H1 (cell line): ENCODE measurements at regions not wholly inside any gene's neighbourhood (a gene's known extent, or its start where the extent isn't known, plus 50 kb on each side); places are given as distances from the start of the nearest gene placed in this dataset.

ENCODE experiments used
- CTCF ChIA-PET: fragments of 300-600 bp; sonication (Branson Sonifier 250); formaldehyde crosslinking; loops from one replicate; lab custom pipeline; 2021; ENCODE audit not compliant: partially characterized antibody; lab: Charles Lee
- POLR2A ChIA-PET: fragments of 300-600 bp; sonication (Branson Sonifier 250); formaldehyde crosslinking; loops from one replicate; lab custom pipeline; 2021; ENCODE audit warnings: inconsistent platforms; ENCODE audit not compliant: partially characterized antibody; lab: Charles Lee
- DNase-seq, 2 experiments: peaks; one replicate each; pipeline versions ENCODE4 v3.0.0 to v3.0.0-alpha.2; 2010 to 2022; ENCODE audit warnings: low spot score in 2 of 2, low read depth in 1 of 2, mixed read lengths in 1 of 2
- FAIRE-seq: peaks from 2 replicates; lab custom pipeline; 2011; peaks lifted over from hg19 to GRCh38; lab: Jason Lieb, UNC
- H2AFZ ChIP-seq: 2 replicates; pipeline ENCODE4 v1.8.1; 2012; ENCODE audit warnings: low read length, inconsistent platforms
- H2AK5ac ChIP-seq: 2 replicates; pipeline ENCODE4 v1.6.1; 2013; ENCODE audit warnings: low read depth, low read length
- H2BK120ac ChIP-seq: replicated peaks from 2 replicates; pipeline ENCODE3; 2013; ENCODE audit warnings: low read depth, low read length, inconsistent platforms
- H2BK12ac ChIP-seq: 2 replicates; pipeline ENCODE4 v1.6.1; 2013; ENCODE audit warnings: low read depth, low read length
- H2BK15ac ChIP-seq: 2 replicates; pipeline ENCODE4 v1.6.1; 2013; ENCODE audit warnings: low read length
- H2BK20ac ChIP-seq: 2 replicates; pipeline ENCODE4 v1.6.1; 2013; ENCODE audit warnings: low read length
- H2BK5ac ChIP-seq: 2 replicates; pipeline ENCODE4 v1.6.1; 2013; ENCODE audit warnings: low read depth, low read length
- H3K14ac ChIP-seq: 2 replicates; pipeline ENCODE4 v1.6.1; 2013; ENCODE audit warnings: inconsistent platforms; ENCODE audit not compliant: insufficient read length
- H3K18ac ChIP-seq: 2 replicates; pipeline ENCODE4 v1.6.1; 2013; ENCODE audit warnings: low read length; ENCODE audit errors: extremely low read depth
- H3K23ac ChIP-seq: 2 replicates; pipeline ENCODE4 v1.6.1; 2013; ENCODE audit warnings: inconsistent platforms; ENCODE audit not compliant: insufficient read length
- H3K23me2 ChIP-seq: 2 replicates; pipeline ENCODE4 v1.6.1; 2013; ENCODE audit warnings: low read depth, low read length
- H3K27ac ChIP-seq: 2 replicates; pipeline ENCODE4 v1.6.1; 2011; ENCODE audit warnings: low read depth, low read length, inconsistent platforms
- H3K27me3 ChIP-seq, 4 experiments: replicated peaks in 1 of 4; 1 replicate in 1 of 4; 2 replicates in 3 of 4; pipeline versions ENCODE4 v1.6.1 to v1.8.1; 2011 to 2013; ENCODE audit warnings: low read length in 3 of 4, mild to moderate bottlenecking in 3 of 4, inconsistent platforms in 2 of 4, mixed read lengths in 2 of 4, moderate library complexity in 1 of 4; ENCODE audit not compliant: control insufficient read depth in 3 of 4, insufficient read depth in 3 of 4; ENCODE audit errors: extremely low read depth in 1 of 4
- H3K36me3 ChIP-seq, 4 experiments: 2 replicates each; pipeline versions ENCODE4 v1.6.1 to v1.8.1; 2011 to 2013; ENCODE audit warnings: mild to moderate bottlenecking in 4 of 4, low read length in 3 of 4, moderate library complexity in 2 of 4, control low read depth in 1 of 4, inconsistent platforms in 1 of 4; ENCODE audit not compliant: insufficient read depth in 4 of 4, control insufficient read depth in 2 of 4
- H3K4ac ChIP-seq: replicated peaks from 2 replicates; pipeline ENCODE3; 2013; ENCODE audit warnings: low read length, low read depth, mixed read lengths, inconsistent platforms; ENCODE audit not compliant: insufficient read length
- H3K4me1 ChIP-seq, 4 experiments: replicated peaks in 1 of 4; 1 replicate in 1 of 4; 2 replicates in 3 of 4; pipeline versions ENCODE4 v1.6.1 to v1.8.1; 2011 to 2013; ENCODE audit warnings: low read length in 3 of 4, inconsistent platforms in 2 of 4, mixed read lengths in 1 of 4; ENCODE audit not compliant: insufficient read depth in 4 of 4, control insufficient read depth in 3 of 4
- H3K4me2 ChIP-seq, 2 experiments: 2 replicates each; pipeline versions ENCODE4 v1.6.1 to v1.8.1; 2011 to 2013; ENCODE audit warnings: low read depth in 2 of 2, low read length in 2 of 2, control low read depth in 1 of 2, inconsistent platforms in 1 of 2, mild to moderate bottlenecking in 1 of 2; ENCODE audit not compliant: insufficient read depth in 1 of 2
- H3K4me3 ChIP-seq, 4 experiments: fragments of 200-600, 300-600 bp in 1 of 4; sonication (generic), shearing (Covaris generic), sonication (Bioruptor Twin) in 1 of 4; 2 replicates each; pipeline versions ENCODE4 v1.5.1 to v1.8.1; 2011 to 2016; ENCODE audit warnings: low read length in 4 of 4, low read depth in 3 of 4, control low read depth in 2 of 4, inconsistent platforms in 2 of 4, mild to moderate bottlenecking in 2 of 4, mixed read lengths in 1 of 4, moderate library complexity in 1 of 4; ENCODE audit not compliant: insufficient read depth in 2 of 4; ENCODE audit errors: extremely low read depth in 1 of 4
- H3K56ac ChIP-seq: replicated peaks from 2 replicates; pipeline ENCODE3; 2013; ENCODE audit warnings: low read depth, mild to moderate bottlenecking, mixed read lengths, low read length, inconsistent platforms; ENCODE audit not compliant: insufficient read length
- H3K79me1 ChIP-seq: 2 replicates; pipeline ENCODE4 v1.6.1; 2013; ENCODE audit warnings: low read depth, low read length, control low read depth
- H3K79me2 ChIP-seq, 2 experiments: 2 replicates each; pipeline versions ENCODE4 v1.6.1 to v1.8.1; 2012 to 2013; ENCODE audit warnings: low read length in 2 of 2, mild to moderate bottlenecking in 2 of 2, inconsistent platforms in 1 of 2; ENCODE audit not compliant: insufficient read depth in 2 of 2, control insufficient read depth in 1 of 2
- H3K9ac ChIP-seq, 4 experiments: replicated peaks in 1 of 4; 1 replicate in 1 of 4; 2 replicates in 3 of 4; pipeline versions ENCODE4 v1.6.1 to v1.8.1; 2011 to 2013; ENCODE audit warnings: low read depth in 3 of 4, low read length in 3 of 4, control low read depth in 2 of 4, mild to moderate bottlenecking in 2 of 4, moderate library complexity in 2 of 4, inconsistent platforms in 1 of 4; ENCODE audit errors: extremely low read depth in 1 of 4
- H3K9me3 ChIP-seq, 2 experiments: 2 replicates each; pipeline versions ENCODE4 v1.6.1 to v1.8.1; 2012 to 2013; ENCODE audit warnings: mild to moderate bottlenecking in 2 of 2, moderate library complexity in 2 of 2, control low read depth in 1 of 2, inconsistent platforms in 1 of 2, low read depth in 1 of 2, low read length in 1 of 2, mixed read lengths in 1 of 2; ENCODE audit not compliant: insufficient read depth in 2 of 2
- H4K20me1 ChIP-seq, 2 experiments: replicated peaks in 1 of 2; 2 replicates each; pipeline versions ENCODE3 to v1.8.1; 2011 to 2013; ENCODE audit warnings: inconsistent platforms in 2 of 2, low read length in 2 of 2, mild to moderate bottlenecking in 1 of 2; ENCODE audit not compliant: insufficient read depth in 2 of 2, control insufficient read depth in 1 of 2
- H4K5ac ChIP-seq: 2 replicates; pipeline ENCODE4 v1.6.1; 2013; ENCODE audit warnings: low read length, low read depth, mixed read lengths, inconsistent platforms; ENCODE audit not compliant: insufficient read length
- H4K8ac ChIP-seq: 2 replicates; pipeline ENCODE4 v1.8.0; 2013; ENCODE audit warnings: mild to moderate bottlenecking, moderate library complexity, low read length, inconsistent platforms; ENCODE audit not compliant: insufficient read depth; ENCODE audit errors: extremely low read depth
- H4K91ac ChIP-seq: replicated peaks from 2 replicates; pipeline ENCODE3; 2013; ENCODE audit warnings: low read length, mixed read lengths, inconsistent platforms; ENCODE audit not compliant: insufficient read length
- ATF2 ChIP-seq: IDR thresholded peaks from 2 replicates; pipeline ENCODE4 v1.6.1; 2012; ENCODE audit warnings: low read length, inconsistent platforms
- BCL11A ChIP-seq, 2 experiments: IDR thresholded peaks; one replicate each; pipeline ENCODE4 v1.6.1; 2011; ENCODE audit warnings: low read depth in 2 of 2, low read length in 2 of 2, mild to moderate bottlenecking in 2 of 2
- BRCA1 ChIP-seq: IDR thresholded peaks from 2 replicates; pipeline ENCODE4 v1.6.1; 2012; ENCODE audit warnings: low read depth, low read length, improper control_type of control experiment
- CBX8 ChIP-seq: fragments of 300-800, 300-1000 bp; sonication (generic); IDR thresholded peaks from 2 replicates; pipeline ENCODE4 v1.7.1; 2016; ENCODE audit warnings: low read depth, low read length, borderline replicate concordance
- EZH2 ChIP-seq: fragments of 200-600 bp; sonication (generic); IDR thresholded peaks from 2 replicates; pipeline ENCODE4 v1.7.1; 2012; ENCODE audit warnings: low read depth, mild to moderate bottlenecking, moderate library complexity, low read length, inconsistent platforms; ENCODE audit not compliant: severe bottlenecking
- MAX ChIP-seq: IDR thresholded peaks from 2 replicates; pipeline ENCODE4 v1.6.1; 2012; ENCODE audit warnings: inconsistent platforms
- POLR2A ChIP-seq, 2 experiments: IDR thresholded peaks; 1 replicate in 1 of 2; 2 replicates in 1 of 2; pipeline ENCODE4 v1.6.1; 2011; ENCODE audit warnings: low read depth in 2 of 2, low read length in 2 of 2, mild to moderate bottlenecking in 2 of 2; ENCODE audit errors: control extremely low read depth in 1 of 2
- SIRT6 ChIP-seq: IDR thresholded peaks from one replicate; pipeline ENCODE4 v1.7.1; 2012; ENCODE audit warnings: low read length, inconsistent platforms
- SRF ChIP-seq: IDR thresholded peaks from 2 replicates; pipeline ENCODE4 v1.6.1; 2011; ENCODE audit warnings: mild to moderate bottlenecking, low read depth, low read length, moderate library complexity
- TBP ChIP-seq: IDR thresholded peaks from 2 replicates; pipeline ENCODE4 v1.6.1; 2011; ENCODE audit warnings: low read depth, low read length, improper control_type of control experiment
- TCF12 ChIP-seq: IDR thresholded peaks from 2 replicates; pipeline ENCODE4 v1.6.1; 2011; ENCODE audit warnings: low read depth, mild to moderate bottlenecking, low read length
- TEAD4 ChIP-seq: IDR thresholded peaks from 2 replicates; pipeline ENCODE4 v1.6.1; 2012; ENCODE audit warnings: low read depth, low read length, inconsistent platforms, mixed read lengths
- YY1 ChIP-seq: IDR thresholded peaks from 2 replicates; pipeline ENCODE4 v1.6.1; 2011; ENCODE audit warnings: low read depth, mild to moderate bottlenecking, low read length
- ZNF274 ChIP-seq: IDR thresholded peaks from 2 replicates; pipeline ENCODE4 v1.7.0; 2012; ENCODE audit warnings: low read length, borderline replicate concordance; ENCODE audit errors: extremely low read depth
- WGBS, 2 experiments: shearing (Covaris generic) in 1 of 2; methylation state at CpG; one replicate each; pipeline versions ENCODE4 v1.1.6 to v1.1.7; 2013 to 2015; ENCODE audit warnings: low lambda C conversion rate in 2 of 2, mixed read lengths in 2 of 2, inconsistent platforms in 1 of 2, low coverage in 1 of 2, missing lambda C conversion rate in 1 of 2; ENCODE audit not compliant: insufficient replicate concordance in 2 of 2, insufficient coverage in 1 of 2, insufficient read length in 1 of 2; ENCODE audit errors: extremely low coverage in 1 of 2, missing lambda C conversion rate in 1 of 2; 5-methylcytosine and 5-hydroxymethylcytosine counted together

GRCh38 chr9:6702707-6703106 is 55.1 kb upstream of the KDM4C start:
- Histone ChIP-seq H3K79me2 (no peaks in the 10 kb centered on the region), H3K4me1 (peaks cover 0 to 6% (median 2%) of the 10 kb centered on the region in 4 experiments; a peak in 3 of 7 replicates), H3K4ac (no peak overlapping the region), H4K91ac (no peak overlapping the region), H3K18ac (no peak overlapping the region), H2BK15ac (no peak overlapping the region), H4K5ac (peak overlapping the region; percentile 44), H3K36me3 (no peaks in the 10 kb centered on the region), H2AFZ (no peak overlapping the region), H4K20me1 (no peaks in the 10 kb centered on the region), H3K23me2 (peaks cover 11% of the 10 kb centered on the region), H4K8ac (no peak overlapping the region), H3K14ac (no peak overlapping the region), H3K27ac (no peak overlapping the region), H3K4me2 (peak overlapping the region in 1 of 2 experiments; percentile 69; a peak in 1 of 4 replicates), H2BK12ac (no peak overlapping the region), H3K27me3 (no peaks in the 10 kb centered on the region), H3K56ac (no peak overlapping the region), H2BK5ac (no peak overlapping the region), H3K79me1 (no peaks in the 10 kb centered on the region), H3K9ac (no peak overlapping the region), H2AK5ac (no peak overlapping the region), H3K23ac (no peak overlapping the region), H3K9me3 (no peaks in the 10 kb centered on the region), H3K4me3 (peak overlapping the region in 1 of 4 experiments; percentile 68; a peak in 1 of 8 replicates), H2BK120ac (no peak overlapping the region), H2BK20ac (no peak overlapping the region)
- CTCF ChIA-PET = interaction anchor here (0.6 to 1.3 kb wide), 5 partner anchors 10 to 127 kb away, joined by 3 to 5 read pairs (median 4); no protein-coding TSS in a partner anchor
- no peak for FAIRE-seq
- POLR2A ChIA-PET = interaction anchor here (0.6 to 2.8 kb wide), 5 partner anchors 8 to 55 kb away, joined by 3 to 18 read pairs (median 9); partner anchors contain the start of gene KDM4C
- no peak for DNase-seq
- 87% methylated on average over 5 of the region's 7 CpGs; no CpG with 5 or more reads in 1 of the 2 experiments for WGBS, 2 experiments
- TF ChIP-seq TEAD4 (no peak), SIRT6 (no peak), MAX (no peak), CBX8 (no peak), EZH2 (no peak), ZNF274 (no peak), TCF12 (no peak), SRF (no peak), BCL11A (IDR thresholded peaks at IDR 0.05; ENCODE audit: low read depth in 2 of 2, low read length in 2 of 2) (no peak), TBP (no peak), ATF2 (no peak), YY1 (no peak), POLR2A (IDR thresholded peaks at IDR 0.05; ENCODE audit: control extremely low read depth in 1 of 2, low read depth in 2 of 2, low read length in 2 of 2) (no peak), BRCA1 (no peak)
